Stimulated activated CD8-positive, alpha-beta memory T cell treated with anti-CD3 and anti-CD28 coated beads, Interleukin-7, amount 100 ng/mL, for 4 hours (primary cell): ENCODE measurements at regions not wholly inside any gene's neighbourhood (a gene's known extent, or its start where the extent isn't known, plus 50 kb on each side); places are given as distances from the start of the nearest gene placed in this dataset.

Experiments used
- DNase-seq, 2 donors: peaks; one replicate each; pipeline ENCODE4 v3.0.0-alpha.2; 2020; ENCODE audit warnings: low read depth in 2 of 2

DNA sequence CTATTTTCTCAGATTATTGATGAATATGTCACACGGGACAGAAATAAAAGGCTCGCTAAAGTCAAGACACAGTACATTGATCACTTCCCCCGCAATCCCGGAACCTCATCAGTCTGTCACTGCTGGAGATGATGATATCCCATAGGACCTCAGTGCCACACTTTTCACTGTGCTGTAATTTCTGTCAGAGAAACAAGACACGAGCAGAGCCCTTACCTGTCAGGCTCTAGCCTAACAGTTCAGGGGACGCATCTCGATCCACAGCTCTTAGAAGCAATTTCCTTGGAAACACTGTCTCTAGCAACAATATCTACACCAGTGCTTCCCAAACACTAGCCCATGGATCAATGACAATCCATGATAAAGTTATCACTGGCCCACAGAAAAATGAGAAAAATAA lies 140.0 kb downstream of the GRIN2B start:
- DNase-seq: no peak

DNA sequence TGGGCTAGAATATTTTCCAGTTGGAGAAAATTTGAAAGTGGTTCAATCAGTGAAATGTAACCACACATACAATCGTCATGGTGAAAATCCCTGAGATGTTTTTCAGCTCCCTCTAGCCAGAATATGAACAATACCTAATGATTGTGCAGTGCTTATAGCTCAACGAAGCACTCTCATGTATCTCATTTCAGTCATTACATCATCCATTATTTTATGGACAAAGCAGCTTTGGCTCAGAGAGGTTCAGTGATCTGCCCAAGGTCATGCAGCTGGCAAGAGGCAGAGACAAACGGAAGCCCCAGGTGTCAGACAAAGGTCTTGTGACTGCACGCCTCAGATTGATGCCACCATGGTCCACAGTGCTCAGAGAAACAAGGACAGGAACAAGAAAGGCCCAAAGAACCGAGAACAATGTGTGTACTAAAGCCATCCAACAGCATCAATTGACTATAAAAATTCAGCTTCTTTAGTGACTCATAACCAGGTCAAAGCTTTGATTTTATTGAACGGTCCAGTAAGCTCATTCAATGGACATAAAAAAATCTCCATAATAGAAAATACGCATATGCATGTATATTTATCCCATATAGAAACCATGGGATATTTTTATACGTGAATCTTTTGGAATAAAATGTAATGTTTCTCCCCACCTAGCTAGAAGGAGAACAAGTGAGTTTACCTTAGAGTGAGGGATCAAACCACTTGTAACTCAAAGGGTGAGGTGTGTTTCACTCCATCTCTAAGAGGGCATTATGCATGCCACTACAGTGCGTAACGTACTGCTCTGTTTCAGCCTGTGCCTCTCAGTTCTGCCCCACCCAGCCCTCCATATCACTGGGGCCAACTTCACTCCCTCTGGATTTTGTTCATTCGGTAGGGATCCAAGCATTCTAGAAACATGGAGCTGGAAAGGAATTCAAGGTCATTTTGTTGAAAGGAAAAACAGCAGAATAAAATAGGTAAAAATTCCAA lies 141.8 kb downstream of the GRIN2B start:
- DNase-seq: no peak

GRCh38 chr12:13836099-13836498 lies 145.3 kb downstream of the GRIN2B start:
- DNase-seq: no peak

DNA sequence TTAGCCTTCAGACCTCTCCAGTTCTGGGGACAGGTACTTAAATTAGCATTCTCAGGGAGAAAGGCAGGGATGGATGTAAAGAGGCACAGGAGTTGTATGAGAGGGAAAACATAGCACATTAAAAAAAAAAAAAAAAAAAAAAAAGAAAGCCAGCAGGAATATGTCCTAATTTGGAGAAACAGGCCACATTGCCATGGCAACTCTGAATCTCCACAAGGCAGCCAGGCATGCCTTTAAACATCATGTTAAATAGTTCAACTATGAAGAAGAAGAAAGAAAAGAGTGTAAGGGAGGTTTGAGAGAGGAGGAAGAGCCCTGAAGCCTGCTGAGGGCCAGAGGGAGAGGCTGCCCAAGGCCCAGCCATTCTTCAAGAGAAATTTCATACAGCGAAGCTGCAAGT lies 145.8 kb downstream of the GRIN2B start:
- no peak for DNase-seq

DNA sequence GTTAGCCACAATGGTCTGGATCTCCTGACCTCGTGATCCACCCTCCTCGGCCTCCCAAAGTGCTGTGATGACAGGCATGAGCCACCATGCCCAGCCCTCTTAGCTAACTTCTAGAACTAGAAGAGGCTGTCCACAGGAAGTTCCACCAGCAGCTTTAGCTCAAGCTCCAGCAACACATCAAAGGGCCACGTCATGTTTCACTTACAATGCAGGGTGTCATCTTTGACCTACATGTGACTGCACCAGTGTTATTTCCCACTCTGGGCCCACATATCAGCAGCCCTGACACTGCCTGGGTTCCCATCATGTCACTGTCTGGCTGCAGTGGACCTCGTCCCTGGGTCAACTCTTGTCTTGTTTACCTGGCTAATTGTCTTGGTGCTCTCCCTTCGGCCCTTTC lies 147.2 kb downstream of the GRIN2B start:
- DNase-seq: no peak

- DNase-seq: no peak
Measured at GRCh38 chr12:13817131-13817530, 164.3 kb downstream of the GRIN2B start.

GRCh38 chr12:13816394-13816793 lies 165.0 kb downstream of the GRIN2B start:
- DNase-seq: no peak

DNA sequence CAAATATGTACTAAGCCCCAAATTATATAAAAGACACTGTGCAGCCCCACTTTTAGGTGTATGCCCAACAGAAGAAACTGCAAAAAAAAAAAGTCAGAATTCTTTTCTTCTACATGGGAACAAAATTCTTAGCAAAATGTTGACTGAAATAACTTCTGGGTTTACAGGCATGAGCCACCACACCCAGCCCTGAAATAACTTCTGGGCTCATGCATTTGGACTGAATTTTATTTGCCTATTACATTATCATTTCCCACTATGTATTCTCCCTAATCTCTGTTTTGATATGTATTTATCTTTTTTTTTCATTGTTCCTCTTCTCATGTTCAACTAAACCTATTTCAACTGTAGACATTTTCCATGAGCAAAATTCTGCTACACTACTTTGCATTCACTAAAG lies 169.2 kb downstream of the GRIN2B start:
- no peak for DNase-seq

DNA sequence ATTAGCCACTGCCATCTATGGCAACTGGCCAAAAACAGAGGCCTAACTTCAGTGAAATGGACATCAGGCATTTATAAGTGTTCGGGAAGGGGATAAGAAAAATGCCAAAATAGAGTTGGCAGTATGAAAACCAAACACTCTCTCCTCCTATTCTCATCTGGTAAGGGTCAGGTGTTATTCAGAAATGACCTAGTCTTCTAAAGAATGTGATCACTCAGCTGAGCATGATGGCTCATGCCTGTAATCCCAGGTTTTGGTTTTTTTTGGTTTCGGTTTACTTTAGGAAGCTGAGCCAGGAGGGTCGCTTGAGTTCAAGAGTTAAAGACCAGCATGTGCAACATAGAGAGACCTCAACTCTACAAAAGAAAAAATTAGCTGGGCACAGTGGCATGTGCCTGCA lies 170.3 kb downstream of the GRIN2B start:
- no peak for DNase-seq

- no peak for DNase-seq
Measured at GRCh38 chr12:13805041-13805440, 176.4 kb downstream of the GRIN2B start.

DNA sequence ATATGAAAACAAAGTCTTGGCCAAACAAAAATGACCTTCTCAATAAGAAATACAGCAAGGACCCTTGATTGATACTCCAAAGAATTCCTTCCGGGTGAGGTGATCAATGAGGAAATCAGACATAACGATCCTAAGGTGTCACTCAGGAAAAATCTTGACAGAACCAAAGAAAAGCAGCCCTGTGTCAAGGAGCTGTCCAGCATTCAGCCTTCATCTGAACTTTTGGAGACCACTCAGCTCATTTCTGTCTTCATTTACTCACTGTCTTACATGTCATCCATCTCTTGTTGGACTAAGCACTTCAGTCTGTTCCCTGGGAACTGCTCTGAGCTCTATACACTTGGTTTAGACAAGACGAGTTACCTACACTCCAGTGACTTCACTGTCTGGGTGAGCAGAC lies 179.9 kb downstream of the GRIN2B start:
- DNase-seq: no peak

GRCh38 chr12:13799574-13799973 lies 181.8 kb downstream of the GRIN2B start:
- no peak for DNase-seq

GRCh38 chr12:13798162-13798561 lies 183.2 kb downstream of the GRIN2B start:
- DNase-seq: no peak

DNA sequence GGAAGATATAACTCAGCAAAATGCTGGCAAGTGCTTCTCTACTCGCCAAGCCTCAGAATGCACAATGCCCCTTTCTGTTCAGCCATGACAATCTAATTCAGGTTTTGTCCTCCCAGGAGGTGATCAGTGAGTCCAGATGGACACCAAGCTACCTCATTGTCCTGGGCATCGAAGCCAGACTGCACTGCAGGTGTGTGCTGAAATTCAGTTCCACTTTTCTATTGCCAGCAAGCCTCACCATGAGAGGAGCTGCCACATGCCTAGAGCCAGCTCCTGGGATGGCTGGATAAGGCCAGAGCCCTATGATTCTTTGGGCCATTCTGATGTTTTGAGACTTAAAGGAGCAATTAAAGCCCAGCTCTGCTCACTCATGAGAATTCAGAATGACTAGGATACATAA lies 186.7 kb downstream of the GRIN2B start:
- no peak for DNase-seq

GRCh38 chr12:13790317-13790716 lies 191.1 kb downstream of the GRIN2B start:
- DNase-seq: no peak

GRCh38 chr12:13788626-13789025 lies 192.8 kb downstream of the GRIN2B start:
- no peak for DNase-seq

GRCh38 chr12:13786646-13787045 lies 194.8 kb downstream of the GRIN2B start:
- DNase-seq: no peak

DNA sequence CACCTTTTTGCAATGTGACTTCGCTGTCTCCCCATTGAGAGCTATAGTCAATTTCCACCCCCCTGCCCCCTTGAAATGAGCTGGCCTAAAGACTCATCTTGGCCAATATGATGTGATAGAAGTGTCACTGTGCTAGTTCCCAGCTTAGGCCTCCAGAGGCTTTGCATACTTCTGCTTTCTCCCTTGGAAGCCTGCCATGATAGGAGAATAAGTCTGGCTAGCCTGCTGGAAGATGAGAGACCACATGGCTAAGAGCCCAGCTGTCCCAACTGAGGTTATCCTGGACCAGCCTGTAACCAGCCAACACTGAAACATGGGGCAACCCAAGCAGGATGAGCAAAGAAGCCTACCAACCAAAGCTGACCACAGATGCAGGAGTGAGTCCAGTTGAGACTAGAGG lies 196.9 kb downstream of the GRIN2B start:
- DNase-seq: no peak

- DNase-seq: no peak
Measured at GRCh38 chr12:13780453-13780852, 200.9 kb downstream of the GRIN2B start.

DNA sequence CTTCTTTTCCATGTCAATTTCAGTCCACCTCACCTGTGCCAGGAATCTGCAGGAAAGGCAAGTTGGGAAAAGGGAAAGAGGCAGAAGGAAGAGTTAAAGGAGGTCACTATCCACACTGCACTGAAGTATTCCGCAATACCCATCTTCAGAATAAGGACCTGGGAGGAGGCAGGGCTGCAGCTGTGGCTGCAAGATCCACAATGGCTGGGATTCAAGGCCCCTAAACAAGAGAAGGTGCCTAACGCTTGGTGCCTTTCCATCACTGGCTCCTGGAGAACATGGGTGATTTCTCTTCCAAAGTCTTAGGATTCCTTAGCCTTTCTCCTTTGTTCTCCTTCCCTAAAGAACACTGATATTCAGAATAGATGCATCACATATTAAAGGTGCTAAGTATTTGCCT lies 204.0 kb downstream of the GRIN2B start:
- DNase-seq: no peak

GRCh38 chr12:13772264-13772663 lies 209.1 kb downstream of the GRIN2B start:
- DNase-seq: no peak

DNA sequence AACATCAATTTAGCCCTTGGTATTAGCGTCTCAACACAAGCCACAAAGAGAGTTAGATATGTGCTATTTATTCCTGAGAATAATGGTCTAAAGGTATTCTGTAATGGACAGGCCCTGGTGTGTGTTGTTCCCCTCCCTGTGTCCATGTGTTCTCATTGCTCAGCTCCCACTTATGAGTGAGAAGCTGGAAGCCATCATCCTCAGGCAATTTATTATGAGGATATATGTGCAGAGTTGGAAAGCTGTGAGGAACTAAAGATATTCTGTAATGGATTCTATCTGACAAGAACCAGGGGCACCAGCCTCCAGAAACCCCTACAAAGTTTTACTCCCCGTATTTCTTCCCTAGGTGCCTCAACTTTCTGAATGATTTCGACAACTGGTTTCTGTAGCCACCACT lies 210.8 kb downstream of the GRIN2B start:
- DNase-seq: no peak

DNA sequence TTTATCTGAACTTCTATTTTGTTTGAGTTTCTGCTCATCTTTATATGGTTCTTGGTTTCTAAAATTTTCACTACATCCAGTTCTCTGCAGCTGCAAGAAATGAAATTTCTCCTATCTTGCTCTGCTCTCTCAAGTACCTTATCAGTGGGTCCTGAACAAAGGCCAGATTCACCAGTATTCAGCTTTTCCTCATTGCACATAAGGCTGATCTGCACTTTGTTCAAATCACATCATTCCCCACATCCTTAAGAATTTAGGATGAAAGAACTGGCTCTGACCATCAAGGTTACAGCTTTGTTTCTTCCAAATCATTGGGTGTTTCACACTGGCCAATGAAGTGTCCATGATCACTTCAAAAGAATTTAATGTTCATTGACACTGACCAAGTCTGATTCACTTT lies 211.4 kb downstream of the GRIN2B start:
- DNase-seq: no peak

DNA sequence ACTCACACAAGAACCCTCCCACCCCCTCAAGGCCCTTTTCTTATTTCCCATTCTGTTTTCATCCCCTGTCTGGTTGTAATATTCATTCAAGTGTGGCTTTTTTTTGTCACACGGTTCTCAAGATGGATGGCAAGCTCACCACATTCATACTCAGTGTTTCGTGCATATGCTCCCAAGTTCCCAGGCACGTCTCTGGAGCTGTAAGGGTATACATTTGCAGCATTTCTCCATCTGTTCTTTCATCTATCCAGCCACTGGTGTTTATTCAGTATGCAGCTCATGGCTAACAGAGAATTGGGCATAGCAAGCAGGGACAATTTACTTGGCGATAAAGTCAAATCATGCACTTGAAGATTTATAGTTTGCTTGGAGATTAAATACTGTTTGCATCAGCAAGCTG lies 212.1 kb downstream of the GRIN2B start:
- DNase-seq: no peak
